ENCODE measurements at regions not wholly inside any gene's neighbourhood (a gene's known extent, or its start where the extent isn't known, plus 50 kb on each side); places are given as distances from the start of the nearest gene placed in this dataset.
"Not testable (repeated sequence)": the region's sequence is repeated elsewhere in the genome, so short reads cannot be mapped to it uniquely, and the experiment has no call there.

DNA sequence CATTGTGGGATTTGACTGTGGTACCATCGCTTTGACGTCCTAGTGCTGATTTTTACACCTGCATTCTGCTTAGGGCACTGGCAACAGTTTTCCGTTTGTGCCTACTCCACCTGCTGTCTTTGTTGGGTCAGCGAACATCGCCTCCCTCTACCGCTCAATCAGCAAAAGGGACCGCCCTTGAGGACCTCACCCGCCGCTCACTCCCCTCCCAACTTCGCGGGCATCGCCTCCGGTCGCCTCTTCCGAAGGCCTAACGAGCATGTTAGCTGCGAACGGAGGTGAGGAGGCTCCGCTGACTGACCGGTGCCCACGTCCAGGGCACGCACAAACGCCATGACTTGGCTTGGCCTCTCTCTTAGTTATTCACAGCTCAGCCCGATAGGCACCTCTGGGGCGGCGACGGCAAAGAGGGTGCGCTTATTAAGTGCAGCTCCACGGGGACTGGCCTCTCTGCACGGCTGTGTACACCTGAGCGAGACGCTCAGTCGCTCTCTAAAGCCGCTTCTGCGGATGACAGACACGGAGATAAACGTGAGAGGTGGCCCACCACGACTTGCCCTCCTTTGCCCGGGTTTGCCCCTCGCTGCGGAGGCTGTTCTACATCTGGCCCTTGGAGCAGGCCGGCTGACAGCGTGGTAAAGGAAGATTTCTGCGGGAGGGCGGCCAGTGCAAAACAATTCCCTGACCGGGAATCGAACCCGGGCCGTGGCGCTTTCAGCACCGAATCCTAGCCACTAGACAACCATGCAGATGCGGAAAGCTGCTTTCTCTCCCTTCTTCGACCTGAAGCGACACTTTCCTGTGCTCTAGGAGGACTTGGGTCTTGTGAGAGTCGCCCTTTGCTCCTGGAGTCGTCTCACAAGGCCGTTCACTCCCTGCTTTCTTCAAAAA is 179.5 kb downstream of the FAM72C start:
- DNase-seq; intact Hi-C loops (cut with DNase I): not testable (repeated sequence)

GRCh38 chr1:143786381-143786780 is 185.4 kb downstream of the FAM72C start:
- DNase-seq; intact Hi-C loops (cut with DNase I): not testable (repeated sequence)

DNA sequence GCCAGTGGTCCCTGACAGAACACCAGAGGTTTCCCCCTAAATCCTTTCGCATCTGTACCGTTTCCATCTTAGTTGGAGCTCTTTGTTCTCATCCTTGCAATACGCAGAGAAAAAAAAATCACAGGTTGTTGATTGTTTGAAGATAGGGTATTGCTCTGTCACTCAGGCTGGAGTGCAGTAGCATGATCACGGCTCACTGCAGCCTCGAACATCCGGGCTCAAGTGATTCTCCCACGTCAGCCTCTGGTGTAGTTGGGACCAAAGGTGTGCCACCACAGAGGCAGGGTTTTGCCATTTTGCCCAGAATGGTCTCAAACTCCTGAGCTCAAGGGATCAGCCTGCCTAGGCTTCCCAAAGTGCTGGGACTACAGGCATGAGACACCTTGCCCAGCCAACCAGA is 185.9 kb downstream of the FAM72C start:
- intact Hi-C loops (cut with DNase I); DNase-seq: not testable (repeated sequence)

- intact Hi-C loops (cut with DNase I); DNase-seq: not testable (repeated sequence)
Measured at GRCh38 chr1:143784239-143784882, 187.4 kb downstream of the FAM72C start.

- intact Hi-C loops (cut with DNase I); DNase-seq: not testable (repeated sequence)
Measured at GRCh38 chr1:143778178-143778577, 193.6 kb downstream of the FAM72C start.

DNA sequence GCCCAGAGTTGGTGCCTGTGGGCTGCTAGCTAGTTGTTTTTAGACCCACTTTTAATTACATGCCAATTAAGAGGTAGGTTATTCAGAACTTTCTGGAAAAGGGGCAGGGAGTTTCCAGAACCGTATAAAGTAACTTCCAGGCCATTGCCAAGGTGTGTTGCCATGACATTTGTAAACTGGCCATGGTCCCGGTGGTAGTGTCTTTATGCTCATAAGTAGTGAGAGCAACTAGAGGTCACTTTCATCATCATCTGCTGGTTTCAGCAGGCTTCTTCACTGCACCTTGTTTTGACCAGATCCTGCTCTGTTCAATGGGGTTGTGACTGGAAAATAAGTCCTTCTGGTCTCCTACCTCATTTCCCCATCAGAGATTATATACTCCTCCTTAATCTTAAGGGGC is 207.0 kb downstream of the FAM72C start:
- DNase-seq, result peak in 9 of 42 donors; percentile 5 to 52 (median 14)
- intact Hi-C loops (cut with DNase I), result not testable (repeated sequence)

DNA sequence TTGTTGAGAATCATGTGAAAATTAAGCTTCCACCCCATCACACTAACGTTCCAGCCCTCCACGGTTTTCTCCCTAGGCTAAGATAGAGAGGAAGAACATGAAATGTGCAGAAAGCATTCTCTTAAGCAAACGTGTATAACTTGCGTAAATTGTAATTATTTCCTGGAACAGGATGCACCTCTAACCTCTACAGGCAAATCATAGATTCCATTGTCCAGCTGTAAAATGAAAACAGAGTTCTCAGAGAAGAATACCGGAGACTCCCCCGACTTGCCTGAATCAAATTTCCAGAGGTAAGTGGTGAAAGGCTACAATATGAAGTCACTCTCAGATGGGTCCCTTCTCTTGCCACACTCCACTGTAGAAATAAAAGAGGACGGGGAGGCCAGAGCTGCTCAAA is 211.4 kb downstream of the FAM72C start:
- intact Hi-C loops (cut with DNase I); DNase-seq: not testable (repeated sequence)

DNA sequence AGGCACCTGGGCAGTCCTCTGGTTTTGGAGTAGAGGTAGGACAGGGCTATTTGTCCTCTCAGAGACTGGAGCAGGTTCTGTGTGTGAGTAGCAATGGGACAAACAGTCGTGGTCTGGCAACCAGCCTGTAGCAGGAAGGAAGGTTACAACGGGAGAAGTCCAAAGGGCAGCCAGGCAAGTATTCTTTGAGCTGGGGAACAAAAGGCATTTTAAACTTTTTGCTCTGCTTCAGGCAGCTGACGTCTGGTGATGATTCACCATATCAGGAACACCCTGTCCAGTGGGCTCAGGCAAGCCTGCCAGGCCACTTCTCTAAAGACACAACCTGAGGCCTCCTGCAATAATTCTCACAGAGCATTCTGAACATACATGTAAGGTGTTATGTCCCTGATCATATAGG is 215.8 kb downstream of the FAM72C start:
- DNase-seq; intact Hi-C loops (cut with DNase I): not testable (repeated sequence)

DNA sequence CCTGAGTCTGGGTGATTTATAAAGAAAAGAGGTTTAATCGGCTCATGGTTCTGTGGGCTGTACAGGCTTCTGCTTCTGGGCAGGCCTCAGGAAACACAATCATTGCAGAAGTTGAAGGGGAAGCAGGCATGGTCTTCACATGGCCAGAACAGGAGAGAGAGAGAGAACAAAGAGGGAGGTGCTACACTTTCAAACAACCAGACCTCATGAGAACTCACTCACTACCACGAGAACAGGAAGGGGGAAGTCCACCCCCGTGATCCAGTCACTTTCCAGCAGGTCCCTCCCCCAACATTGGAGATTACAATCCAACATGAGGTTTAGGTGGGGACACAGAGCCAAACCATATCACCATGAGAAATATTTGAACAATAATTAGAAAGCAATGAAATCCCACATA is 222.9 kb downstream of the FAM72C start:
- DNase-seq, result no peak
- intact Hi-C loops (cut with DNase I), result no loop called here

- intact Hi-C loops (cut with DNase I), result no loop called here
- no peak for DNase-seq
Measured at GRCh38 chr1:143736562-143736961, 235.2 kb downstream of the FAM72C start.

DNA sequence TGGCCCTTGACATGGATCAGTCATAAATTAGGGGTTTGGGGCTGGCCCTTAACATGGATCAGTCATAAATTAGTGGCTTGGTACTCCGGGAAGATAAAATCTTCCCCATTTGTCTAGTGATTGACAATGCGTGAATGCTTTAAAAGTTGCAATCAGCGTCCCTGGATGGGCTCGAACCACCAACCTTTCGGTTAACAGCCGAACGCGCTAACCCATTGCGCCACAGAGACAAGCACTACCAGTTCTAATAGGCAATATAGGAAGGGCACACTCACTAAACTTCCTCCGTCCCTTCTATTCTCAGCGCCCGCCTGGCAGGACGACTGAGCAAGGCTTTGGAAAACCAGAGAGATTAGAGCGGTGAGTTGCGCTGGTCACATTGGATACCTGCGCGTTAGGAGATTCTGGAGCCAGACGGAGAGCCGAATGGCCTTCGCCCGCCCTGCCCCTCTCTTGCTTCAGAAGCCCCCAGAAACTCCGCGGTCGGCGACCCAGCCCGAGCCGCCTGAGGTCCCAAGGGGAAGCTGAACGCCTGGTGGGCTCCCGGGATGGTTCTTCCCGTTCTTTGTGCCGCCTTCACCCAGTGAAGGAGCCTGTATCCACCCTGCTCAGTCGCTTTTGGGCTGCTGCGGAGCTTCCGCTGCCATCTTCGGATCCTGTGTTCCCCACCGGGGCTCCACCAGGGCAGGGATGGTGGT is 235.9 kb downstream of the FAM72C start:
- peak in 17 of 42 donors; percentile 5 to 55 (median 25) for DNase-seq
- intact Hi-C loops (cut with DNase I), result no loop called here

DNA sequence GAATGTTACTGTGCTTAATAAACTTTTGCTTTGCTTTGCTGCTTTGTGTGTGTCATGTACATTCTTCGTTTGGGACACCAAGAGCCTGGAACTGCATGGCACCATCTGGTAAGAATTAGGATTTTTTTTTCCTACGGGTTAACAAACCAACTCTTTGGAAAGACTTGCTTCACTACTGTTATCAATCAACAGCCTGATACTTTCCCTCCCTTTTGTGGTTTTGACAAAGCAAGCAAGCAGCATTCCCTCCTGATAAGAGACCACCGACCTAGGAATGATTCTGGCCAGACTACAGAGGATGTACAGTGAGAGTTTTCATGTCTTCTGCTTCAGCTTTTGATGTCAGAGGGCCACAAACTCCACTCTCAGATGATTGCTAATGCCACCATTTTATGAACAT is 237.5 kb downstream of the FAM72C start:
- DNase-seq; intact Hi-C loops (cut with DNase I): not testable (repeated sequence)

GRCh38 chr1:143730890-143731289 is 240.9 kb downstream of the FAM72C start:
- intact Hi-C loops (cut with DNase I); DNase-seq: not testable (repeated sequence)

DNA sequence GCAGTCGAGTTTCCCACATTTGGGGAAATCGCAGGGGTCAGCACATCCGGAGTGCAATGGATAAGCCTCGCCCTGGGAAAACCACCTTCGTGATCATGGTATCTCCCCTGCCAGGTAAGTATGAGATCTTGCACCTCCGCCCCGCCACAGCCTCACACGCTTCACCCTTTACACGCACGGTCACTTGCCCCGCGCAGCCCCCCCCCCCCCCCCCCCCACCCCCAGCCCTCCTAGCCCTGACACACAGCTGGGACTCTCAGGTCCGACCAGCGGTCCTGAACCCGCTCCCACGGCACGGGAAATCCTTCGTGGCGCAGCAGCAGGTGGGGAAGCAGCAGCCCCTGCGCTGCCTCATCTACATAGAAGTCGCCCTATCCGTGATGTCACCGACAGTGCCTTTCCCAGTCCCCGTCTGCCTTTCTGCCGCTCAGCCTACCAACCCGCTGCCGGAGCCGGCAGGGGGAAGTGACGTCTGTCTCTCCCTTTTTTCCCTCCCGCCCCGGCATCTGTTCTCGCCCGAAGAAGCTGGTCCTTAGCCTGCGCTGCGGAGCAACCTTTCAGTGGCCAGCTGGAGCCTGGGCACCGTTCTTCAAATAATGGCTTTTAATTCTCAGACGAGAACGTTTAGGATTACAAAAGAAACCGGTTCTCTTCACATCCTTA is 242.2 kb downstream of the FAM72C start:
- intact Hi-C loops (cut with DNase I), result not testable (repeated sequence)

DNA sequence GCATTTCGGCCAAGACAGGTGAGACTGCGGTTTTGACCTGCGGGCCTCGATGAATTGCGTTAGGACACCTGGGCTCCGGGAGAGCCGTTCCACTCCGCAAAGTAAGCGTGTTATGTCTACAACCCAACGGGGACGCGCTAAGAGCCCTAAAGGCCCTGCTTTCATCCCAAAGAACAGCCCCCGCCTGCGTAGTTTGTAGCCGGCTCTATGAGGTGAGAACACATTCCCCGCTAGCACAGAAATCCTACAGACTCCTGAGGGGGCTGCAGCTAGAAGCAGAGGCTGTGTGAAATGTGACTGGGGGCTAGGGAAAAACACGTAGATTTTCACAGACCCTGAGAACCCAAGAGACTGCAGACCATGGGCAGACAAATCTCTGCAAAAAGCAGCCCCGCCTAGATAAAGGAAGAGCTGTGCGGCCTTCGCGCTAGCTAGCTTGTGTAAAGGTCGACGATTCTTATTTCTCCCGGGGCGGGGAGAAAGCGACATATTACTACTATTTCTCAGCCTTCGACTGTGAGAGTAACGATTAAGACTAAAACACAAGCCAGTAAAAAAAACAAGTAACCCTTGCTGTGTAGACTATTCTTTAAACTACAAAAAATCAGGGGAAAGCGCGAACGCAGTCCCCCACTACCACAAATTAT is 242.9 kb downstream of the FAM72C start:
- DNase-seq, result peak in 1 of 42 donors; percentile 34
- intact Hi-C loops (cut with DNase I), result not testable (repeated sequence)

More for the DNA sequence above, 242.2 kb downstream of the FAM72C start:
- DNase-seq, result peak in 17 of 42 donors; percentile 8 to 86 (median 47)

DNA sequence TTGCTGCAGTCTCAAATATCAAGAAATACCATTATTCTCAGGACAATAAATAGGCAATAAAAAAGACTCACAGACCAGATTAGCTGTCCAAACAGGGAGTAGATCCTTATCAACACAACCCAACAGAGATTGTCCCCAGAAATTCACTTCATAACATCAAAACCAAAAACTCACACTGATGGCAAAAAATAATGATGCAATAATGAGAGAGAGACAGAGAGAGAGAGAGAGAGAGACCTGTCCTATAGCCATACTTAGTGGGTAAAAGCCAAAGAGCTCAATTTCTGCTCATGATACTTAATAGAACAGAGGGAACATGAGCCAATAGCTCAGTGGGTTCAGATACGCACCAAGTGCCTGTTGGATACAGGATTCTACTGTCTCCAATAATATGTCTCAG is 244.5 kb downstream of the FAM72C start:
- no peak for DNase-seq
- intact Hi-C loops (cut with DNase I), result no loop called here

DNA sequence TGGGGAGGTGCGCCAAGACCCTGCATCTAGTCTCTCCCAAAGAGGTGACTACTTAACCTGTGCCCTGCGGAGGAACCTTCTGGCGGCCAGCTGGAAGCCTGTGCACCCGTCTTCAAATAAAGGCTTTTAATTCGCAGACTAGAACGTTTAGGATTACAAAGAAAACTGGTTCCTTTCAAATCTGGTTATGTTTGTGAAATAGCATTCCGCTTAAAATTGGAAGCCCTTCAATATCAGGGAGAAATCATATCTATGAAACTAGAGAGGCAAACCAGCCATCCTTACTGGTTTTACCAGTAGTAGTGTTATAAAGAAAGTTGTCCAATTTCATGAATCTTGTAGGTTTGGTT is 250.8 kb downstream of the FAM72C start:
- intact Hi-C loops (cut with DNase I), result no loop called here
- DNase-seq, result no peak

- peak in 22 of 42 donors; percentile 10 to 55 (median 28) for DNase-seq
- intact Hi-C loops (cut with DNase I), result no loop called here
Measured at GRCh38 chr1:143720087-143721023, 251.4 kb downstream of the FAM72C start.

All from head of caudate nucleus (tissue), 42 donors.